GM12878 (cell line): ENCODE measurements at regions not wholly inside any gene's neighbourhood (a gene's known extent, or its start where the extent isn't known, plus 50 kb on each side); places are given as distances from the start of the nearest gene placed in this dataset.

Experiments used
- ATAC-seq: fragments of 200-7000 bp; cut with Tn5 transposase; 3 replicates; pipeline ENCODE4 v1.9.1; 2020; ENCODE audit warnings: mild to moderate bottlenecking, moderate library complexity
- BruUV-seq: library from RNA; stranded (reverse); fragments of 400-500 nt; replicated peaks from 2 replicates; lab custom pipeline; 2021; lab: Mats Ljungman, UMichigan
- CTCF ChIA-PET: fragments of 300-600 bp; sonication (Branson Sonifier 250); formaldehyde crosslinking; extraction: SDS; loops from one replicate; lab custom pipeline; 2021; ENCODE audit warnings: inconsistent platforms; lab: Yijun Ruan, JAX
- POLR2A ChIA-PET: fragments of 350-600 bp; formaldehyde crosslinking; extraction: SDS; loops from one replicate; lab custom pipeline; 2021; ENCODE audit warnings: inconsistent platforms; lab: Charles Lee
- RAD21 ChIA-PET: fragments of 300-600 bp; sonication (Branson Sonifier 250); formaldehyde crosslinking; loops from one replicate; lab custom pipeline; 2023; ENCODE audit warnings: antibody characterized with exemption; ENCODE audit not compliant: unreplicated experiment; lab: Charles Lee
- SMC1A ChIA-PET: fragments of 300-600 bp; sonication (Branson Sonifier 250); formaldehyde crosslinking; loops from one replicate; lab custom pipeline; 2023; ENCODE audit not compliant: unreplicated experiment, uncharacterized antibody; lab: Charles Lee
- DNase-seq: peaks from one replicate; pipeline ENCODE4 v3.0.0-alpha.2; 2011; ENCODE audit warnings: low read depth, low spot score
- FAIRE-seq: peaks from 3 replicates; lab custom pipeline; 2011; peaks lifted over from hg19 to GRCh38; lab: Jason Lieb, UNC
- H2AFZ ChIP-seq: 2 replicates; pipeline ENCODE4 v1.6.0; 2011; ENCODE audit warnings: low read depth, low read length, control low read depth; ENCODE audit not compliant: control insufficient read depth
- H3K27ac ChIP-seq: 2 replicates; pipeline ENCODE4 v1.5.1; 2011; ENCODE audit warnings: control low read depth; ENCODE audit not compliant: control insufficient read depth, insufficient read depth
- H3K27me3 ChIP-seq, 2 experiments: replicated peaks in 1 of 2; 2 replicates each; pipeline versions ENCODE4 v1.6.0 to v1.6.1; 2011; ENCODE audit warnings: low read length in 1 of 2; ENCODE audit not compliant: control insufficient read depth in 2 of 2, insufficient read depth in 2 of 2
- H3K36me3 ChIP-seq, 2 experiments: 2 replicates each; pipeline ENCODE4 v1.5.1; 2011; ENCODE audit warnings: low read length in 1 of 2; ENCODE audit not compliant: control insufficient read depth in 2 of 2, insufficient read depth in 2 of 2
- H3K4me1 ChIP-seq: 2 replicates; pipeline ENCODE4 v1.6.1; 2011; ENCODE audit warnings: mild to moderate bottlenecking, low read length, moderate library complexity, mixed read lengths; ENCODE audit not compliant: control insufficient read depth, insufficient read depth
- H3K4me2 ChIP-seq: 2 replicates; pipeline ENCODE4 v1.6.0; 2011; ENCODE audit warnings: control low read depth; ENCODE audit not compliant: control insufficient read depth, insufficient read depth
- H3K4me3 ChIP-seq: fragments of 200-600 bp; sonication (generic); 2 replicates; pipeline ENCODE4 v1.5.1; 2016
- H3K79me2 ChIP-seq: 2 replicates; pipeline ENCODE4 v1.6.0; 2011; ENCODE audit warnings: low read length; ENCODE audit not compliant: control insufficient read depth, insufficient read depth
- H3K9ac ChIP-seq: 2 replicates; pipeline ENCODE4 v1.8.0; 2011; ENCODE audit warnings: low read length, control low read depth, mixed read lengths; ENCODE audit not compliant: control insufficient read depth, insufficient read depth
- H3K9me3 ChIP-seq: replicated peaks from 3 replicates; pipeline ENCODE4 v1.5.1; 2011; ENCODE audit warnings: mild to moderate bottlenecking, low read length; ENCODE audit not compliant: control insufficient read depth, insufficient read depth
- H4K20me1 ChIP-seq: 2 replicates; pipeline ENCODE4 v1.6.0; 2011; ENCODE audit not compliant: control insufficient read depth, insufficient read depth
- BHLHE40 ChIP-seq, 2 experiments: fragments of 450-650 bp in 1 of 2; IDR thresholded peaks; 2 replicates each; pipeline ENCODE4 v1.6.1; 2011 to 2017; ENCODE audit warnings: low read depth in 2 of 2, borderline replicate concordance in 1 of 2, improper control_type of control experiment in 1 of 2, low read length in 1 of 2, mild to moderate bottlenecking in 1 of 2
- E2F4 ChIP-seq: IDR thresholded peaks from 2 replicates; pipeline ENCODE4 v1.6.1; 2012; ENCODE audit warnings: low read depth, low read length, improper control_type of control experiment
- FOXK2 ChIP-seq: fragments of 450-650 bp; IDR thresholded peaks from 2 replicates; pipeline ENCODE4 v1.6.1; 2017; ENCODE audit warnings: mild to moderate bottlenecking, moderate library complexity
- IRF3 ChIP-seq: fragments of 450-650 bp; IDR thresholded peaks from 2 replicates; pipeline ENCODE4 v1.6.1; 2014; ENCODE audit warnings: mild to moderate bottlenecking
- POLR2AphosphoS2 ChIP-seq: IDR thresholded peaks from 2 replicates; pipeline ENCODE4 v1.6.1; 2011; ENCODE audit warnings: low read depth, mild to moderate bottlenecking, low read length, improper control_type of control experiment, moderate library complexity
- RAD51 ChIP-seq: fragments of 450-650 bp; IDR thresholded peaks from 2 replicates; pipeline ENCODE4 v1.6.1; 2016; ENCODE audit warnings: moderate library complexity, mild to moderate bottlenecking, inconsistent platforms
- SMAD1 ChIP-seq: fragments of 450-650 bp; IDR thresholded peaks from 2 replicates; pipeline ENCODE4 v1.6.1; 2018; ENCODE audit warnings: mild to moderate bottlenecking, low read depth; ENCODE audit not compliant: partially characterized antibody
- SMC3 ChIP-seq: IDR thresholded peaks from 2 replicates; pipeline ENCODE4 v1.6.1; 2011; ENCODE audit warnings: low read length, improper control_type of control experiment, borderline replicate concordance
- ZBED1 ChIP-seq: IDR thresholded peaks from 2 replicates; pipeline ENCODE4 v1.6.1; 2016; ENCODE audit warnings: borderline replicate concordance
- ZNF207 ChIP-seq: fragments of 450-650 bp; IDR thresholded peaks from 2 replicates; pipeline ENCODE4 v1.6.1; 2014; ENCODE audit warnings: antibody characterized with exemption, mild to moderate bottlenecking, borderline replicate concordance
- WGBS: methylation state at CpG from one replicate; pipeline ENCODE4 v1.1.6; 2016; ENCODE audit warnings: low lambda C conversion rate; ENCODE audit not compliant: insufficient replicate concordance, insufficient coverage; ENCODE audit errors: missing lambda C conversion rate; 5-methylcytosine and 5-hydroxymethylcytosine counted together
- in situ Hi-C: fragments of 300-500 bp; cut with MboI; formaldehyde crosslinking; loops from 9 replicates; pipeline ENCODE4 v1.14.3; 2018; ENCODE audit warnings: mixed read lengths
- intact Hi-C: fragments of 100-400 bp; cut with micrococcal nuclease; formaldehyde crosslinking; loops from one replicate; pipeline ENCODE4 v1.14.2; 2022; ENCODE audit not compliant: unreplicated experiment

- in situ Hi-C loops: no loop called here
- ChIA-PET RAD21 (no interaction called here), SMC1A (no interaction called here), CTCF (no interaction called here), POLR2A (no interaction called here)
- H3K27ac ChIP-seq: no peak overlapping the region
- BruUV-seq: no TSS peak
- no peak overlapping the region for H2AFZ ChIP-seq
- no peaks in the 10 kb centered on the region for H3K79me2 ChIP-seq
- DNase-seq (no peak), FAIRE-seq (no peak), ATAC-seq (no peak)
- no peak overlapping the region for H3K4me2 ChIP-seq
- intact Hi-C loops: no loop called here
- H3K4me3 ChIP-seq: no peak overlapping the region
- H3K9ac ChIP-seq: no peak overlapping the region
- no peaks in the 10 kb centered on the region for H4K20me1 ChIP-seq
- no peaks in the 10 kb centered on the region; the same call in 2 of the 3 replicates for H3K9me3 ChIP-seq
- no peaks in the 10 kb centered on the region for H3K27me3 ChIP-seq
- H3K36me3 ChIP-seq: no peaks in the 10 kb centered on the region
- WGBS: 8% methylated on average over 3 of the region's 3 CpGs
- no peaks in the 10 kb centered on the region for H3K4me1 ChIP-seq
- no peak for TF ChIP-seq ZBED1
- no peak for TF ChIP-seq SMAD1
- TF ChIP-seq E2F4: no peak
- no peak for TF ChIP-seq RAD51
- TF ChIP-seq FOXK2: no peak
- TF ChIP-seq IRF3: no peak
- TF ChIP-seq ZNF207: no peak
These were observed 401.1 kb upstream of the ZNF507 start for GRCh38 chr19:31944326-31944725.

GRCh38 chr19:31946491-31946890, 398.9 kb upstream of the ZNF507 start:
- H3K27ac ChIP-seq: no peak overlapping the region
- FAIRE-seq: no peak
- RAD21 ChIA-PET: no interaction called here

More at GRCh38 chr19:31946491-31946890, 398.9 kb upstream of the ZNF507 start:
- H3K27me3 ChIP-seq: no peaks in the 10 kb centered on the region
- H3K79me2 ChIP-seq: no peaks in the 10 kb centered on the region
- H3K9me3 ChIP-seq: no peaks in the 10 kb centered on the region; the same call in 2 of the 3 replicates
- H3K4me2 ChIP-seq: no peak overlapping the region
- no peaks in the 10 kb centered on the region for H3K36me3 ChIP-seq
- BruUV-seq: no TSS peak
- no peak for TF ChIP-seq SMC3
- TF ChIP-seq BHLHE40 (IDR thresholded peaks at IDR 0.05; ENCODE audit: borderline replicate concordance in 1 of 2, low read depth in 2 of 2, low read length in 1 of 2): no peak
- TF ChIP-seq POLR2AphosphoS2: no peak
- ChIA-PET SMC1A (no interaction called here), CTCF (no interaction called here), POLR2A (no interaction called here)
- intact Hi-C loops: no loop called here
- H3K4me1 ChIP-seq: no peaks in the 10 kb centered on the region
- in situ Hi-C loops: no loop called here
- H3K4me3 ChIP-seq: no peak overlapping the region
- H2AFZ ChIP-seq: no peak overlapping the region
- ATAC-seq (no peak), DNase-seq (no peak)
- no peaks in the 10 kb centered on the region for H4K20me1 ChIP-seq
- WGBS: 9% methylated on average over 4 of the region's 4 CpGs
- H3K9ac ChIP-seq: no peak overlapping the region
